ENCODE measurements at regions not wholly inside any gene's neighbourhood (a gene's known extent, or its start where the extent isn't known, plus 50 kb on each side); places are given as distances from the start of the nearest gene placed in this dataset.

- Mint-ChIP-seq H3K4me3 (no peak overlapping the region), H3K27me3 (peaks cover 19% of the 10 kb centered on the region), H3K9me3 (no peaks in the 10 kb centered on the region), H3K36me3 (ENCODE audit: low read depth) (no peaks in the 10 kb centered on the region), H3K27ac (no peak overlapping the region), H3K4me1 (no peaks in the 10 kb centered on the region)
- CTCF ChIA-PET = no interaction called here
- no peak for DNase-seq
- POLR2A ChIA-PET = no interaction called here
These were observed 61.8 kb upstream of the TTLL7 start for GRCh38 chr1:84060781-84061180.

GRCh38 chr1:84048820-84049219, 49.9 kb upstream of the TTLL7 start:
- CTCF ChIA-PET = no interaction called here
- Mint-ChIP-seq H3K27ac (no peak overlapping the region), H3K27me3 (peaks cover 1% of the 10 kb centered on the region), H3K4me3 (no peak overlapping the region), H3K36me3 (ENCODE audit: low read depth) (no peaks in the 10 kb centered on the region), H3K9me3 (no peaks in the 10 kb centered on the region), H3K4me1 (no peaks in the 10 kb centered on the region)
- DNase-seq = no peak
- POLR2A ChIA-PET = no interaction called here
